ENCODE measurements at regions not wholly inside any gene's neighbourhood (a gene's known extent, or its start where the extent isn't known, plus 50 kb on each side); places are given as distances from the start of the nearest gene placed in this dataset.

DNA sequence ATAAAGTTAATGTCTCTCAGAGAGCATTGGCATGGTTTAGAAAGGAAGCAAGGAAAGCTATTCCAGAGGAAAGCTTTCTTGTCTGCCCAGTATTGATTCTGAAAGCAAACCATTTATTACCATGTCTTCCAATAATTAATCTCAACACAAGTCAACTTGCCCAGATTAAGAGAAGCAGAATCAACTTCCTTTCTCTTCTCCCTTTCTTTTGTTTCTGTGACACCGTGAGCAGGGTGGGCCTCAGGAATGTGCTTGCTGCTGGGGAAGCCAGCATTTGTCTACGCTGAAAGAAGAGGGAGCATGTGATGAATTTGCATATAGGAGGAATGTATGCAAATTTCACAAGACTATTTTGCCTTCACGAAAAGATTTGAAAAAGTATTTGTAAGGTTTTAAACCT is 368.6 kb upstream of the ROPN1 start:
- Histone ChIP-seq H4K20me1 (replicated peaks; ENCODE audit: control insufficient read depth, extremely low read depth, insufficient read depth, low read length) (no peaks in the 10 kb centered on the region), H3K9me1 (replicated peaks; ENCODE audit: control insufficient read depth, extremely low read depth, insufficient read depth, low read length) (no peaks in the 10 kb centered on the region), H2AFZ (ENCODE audit: low read depth, low read length) (no peak overlapping the region), H3K79me2 (ENCODE audit: control insufficient read depth, insufficient read depth, low read length) (no peaks in the 10 kb centered on the region), H3K27me3 (ENCODE audit: control insufficient read depth in 2 of 2, insufficient read depth in 2 of 2, low read length in 2 of 2) (peaks cover 0 to 3% of the 10 kb centered on the region in 2 experiments), H3K4me2 (ENCODE audit: insufficient read depth, low read length) (no peak overlapping the region), H3K4me1 (ENCODE audit: control insufficient read depth, extremely low read depth, insufficient read depth, low read length) (no peaks in the 10 kb centered on the region), H3K36me3 (ENCODE audit: control insufficient read depth in 2 of 2, extremely low read depth in 1 of 2, insufficient read depth in 2 of 2, low read length in 2 of 2) (no peaks in the 10 kb centered on the region), H3K27ac (ENCODE audit: insufficient read depth, low read depth, low read length) (no peak overlapping the region), H3K9ac (replicated peaks; ENCODE audit: extremely low read depth, insufficient read depth, low read length) (no peak overlapping the region), H3K4me3 (replicated peaks in 1 of 3; ENCODE audit: insufficient read depth in 1 of 3, low read depth in 1 of 3, low read length in 3 of 3) (no peak overlapping the region), H3K9me3 (replicated peaks; ENCODE audit: control insufficient read depth, insufficient read depth, low read length) (no peaks in the 10 kb centered on the region)
- BruUV-seq (replicated peaks): no TSS peak
- DNase-seq (ENCODE audit: low read depth, low spot score): no peak
- TF ChIP-seq, protein P1, sequence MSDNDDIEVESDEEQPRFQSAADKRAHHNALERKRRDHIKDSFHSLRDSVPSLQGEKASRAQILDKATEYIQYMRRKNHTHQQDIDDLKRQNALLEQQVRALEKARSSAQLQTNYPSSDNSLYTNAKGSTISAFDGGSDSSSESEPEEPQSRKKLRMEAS (IDR thresholded peaks at IDR 0.05; ENCODE audit: insufficient read depth, insufficient read length): no peak
- TF ChIP-seq POLR2AphosphoS5 (IDR thresholded peaks at IDR 0.05; ENCODE audit: insufficient read depth, low read depth, low read length): no peak
- no peak for TF ChIP-seq GATA2 (IDR thresholded peaks at IDR 0.05; ENCODE audit: insufficient read depth, insufficient read length, low read depth, low read length)
- no peak for TF ChIP-seq FOS (IDR thresholded peaks at IDR 0.05; ENCODE audit: borderline replicate concordance, insufficient read depth, low read length)
- no peak for TF ChIP-seq MYC (IDR thresholded peaks at IDR 0.05; ENCODE audit: low read depth, low read length)
- no peak for TF ChIP-seq POLR2A (IDR thresholded peaks at IDR 0.05; ENCODE audit: low read depth, low read length)
- TF ChIP-seq JUN (IDR thresholded peaks at IDR 0.05; ENCODE audit: borderline replicate concordance, insufficient read depth, insufficient read length, low read depth): no peak
- TF ChIP-seq, protein P2, sequence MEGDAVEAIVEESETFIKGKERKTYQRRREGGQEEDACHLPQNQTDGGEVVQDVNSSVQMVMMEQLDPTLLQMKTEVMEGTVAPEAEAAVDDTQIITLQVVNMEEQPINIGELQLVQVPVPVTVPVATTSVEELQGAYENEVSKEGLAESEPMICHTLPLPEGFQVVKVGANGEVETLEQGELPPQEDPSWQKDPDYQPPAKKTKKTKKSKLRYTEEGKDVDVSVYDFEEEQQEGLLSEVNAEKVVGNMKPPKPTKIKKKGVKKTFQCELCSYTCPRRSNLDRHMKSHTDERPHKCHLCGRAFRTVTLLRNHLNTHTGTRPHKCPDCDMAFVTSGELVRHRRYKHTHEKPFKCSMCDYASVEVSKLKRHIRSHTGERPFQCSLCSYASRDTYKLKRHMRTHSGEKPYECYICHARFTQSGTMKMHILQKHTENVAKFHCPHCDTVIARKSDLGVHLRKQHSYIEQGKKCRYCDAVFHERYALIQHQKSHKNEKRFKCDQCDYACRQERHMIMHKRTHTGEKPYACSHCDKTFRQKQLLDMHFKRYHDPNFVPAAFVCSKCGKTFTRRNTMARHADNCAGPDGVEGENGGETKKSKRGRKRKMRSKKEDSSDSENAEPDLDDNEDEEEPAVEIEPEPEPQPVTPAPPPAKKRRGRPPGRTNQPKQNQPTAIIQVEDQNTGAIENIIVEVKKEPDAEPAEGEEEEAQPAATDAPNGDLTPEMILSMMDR (IDR thresholded peaks at IDR 0.05; ENCODE audit: extremely low read depth in 1 of 2, insufficient read depth in 1 of 2, low read depth in 1 of 2, low read length in 2 of 2): no peak
- TF ChIP-seq EZH2 (IDR thresholded peaks at IDR 0.05; ENCODE audit: borderline replicate concordance, low read depth, low read length, severe bottlenecking): no peak
- FAIRE-seq: no peak
- CTCF ChIA-PET: interaction anchor here (0.9 kb wide), 1 partner anchor 9 kb away, joined by 4 read pairs; no protein-coding TSS in a partner anchor
- POLR2A ChIA-PET: no interaction called here
- dilution Hi-C loops (cut with MboI; ENCODE audit: extremely low pct_ligation_motif_present, low sequenced_read_pairs) (no loop called here), intact Hi-C loops (cut with micrococcal nuclease) (no loop called here)
